ENCODE measurements at regions not wholly inside any gene's neighbourhood (a gene's known extent, or its start where the extent isn't known, plus 50 kb on each side); places are given as distances from the start of the nearest gene placed in this dataset.
"Not testable (repeated sequence)": the region's sequence is repeated elsewhere in the genome, so short reads cannot be mapped to it uniquely, and the experiment has no call there.

- no peak for DNase-seq
Measured at GRCh38 chr10:56104487-56104886, 256.6 kb downstream of the ZWINT start.

GRCh38 chr10:56096226-56096517 lies 264.9 kb downstream of the ZWINT start:
- no peak for DNase-seq

- no peak for DNase-seq
Measured at GRCh38 chr10:56095506-56096225, 265.4 kb downstream of the ZWINT start.

- not testable (repeated sequence) for DNase-seq
Measured at GRCh38 chr10:56093645-56094044, 267.4 kb downstream of the ZWINT start.

GRCh38 chr10:56091872-56092271 lies 269.2 kb downstream of the ZWINT start:
- no peak for DNase-seq

GRCh38 chr10:56090914-56091540 lies 270.0 kb downstream of the ZWINT start:
- no peak for DNase-seq

GRCh38 chr10:56085406-56086122 lies 275.5 kb downstream of the ZWINT start:
- no peak for DNase-seq

- DNase-seq: no peak
Measured at GRCh38 chr10:56082169-56082568, 278.9 kb downstream of the ZWINT start.

GRCh38 chr10:56068473-56069263 lies 292.4 kb downstream of the ZWINT start:
- no peak for DNase-seq

- no peak for DNase-seq
Measured at GRCh38 chr10:56068040-56068439, 293.0 kb downstream of the ZWINT start.

GRCh38 chr10:56063642-56064041 lies 297.4 kb downstream of the ZWINT start:
- no peak for DNase-seq

GRCh38 chr10:56057860-56058259 lies 303.2 kb downstream of the ZWINT start:
- no peak for DNase-seq

- no peak for DNase-seq
Measured at GRCh38 chr10:56035489-56035888, 325.6 kb downstream of the ZWINT start.

- peak; percentile 38 for DNase-seq
Measured at GRCh38 chr10:56028298-56029132, 332.5 kb downstream of the ZWINT start.

- DNase-seq: no peak
Measured at GRCh38 chr10:56012101-56012500, 349.0 kb downstream of the ZWINT start.

- DNase-seq: no peak
Measured at GRCh38 chr10:56003555-56003954, 357.5 kb downstream of the ZWINT start.

GRCh38 chr10:55989188-55989587 lies 371.9 kb downstream of the ZWINT start:
- no peak for DNase-seq

- no peak for DNase-seq
Measured at GRCh38 chr10:55979203-55979602, 381.9 kb downstream of the ZWINT start.

- DNase-seq: no peak
Measured at GRCh38 chr10:55966101-55966500, 395.0 kb downstream of the ZWINT start.

GRCh38 chr10:55943403-55943802 lies 417.7 kb downstream of the ZWINT start:
- no peak for DNase-seq

- DNase-seq: no peak
Measured at GRCh38 chr10:55929291-55929690, 431.8 kb downstream of the ZWINT start.

All from renal pelvis (tissue), 1 donor.